Upper lobe of left lung (tissue), 6 donors: ENCODE measurements at regions not wholly inside any gene's neighbourhood (a gene's known extent, or its start where the extent isn't known, plus 50 kb on each side); places are given as distances from the start of the nearest gene placed in this dataset.

ENCODE experiments used
- ATAC-seq, 2 donors: fragments of 200-7000 bp; cut with Tn5 transposase; one replicate each; pipeline ENCODE4 v1.9.1; 2022; ENCODE audit warnings: mild to moderate bottlenecking in 2 of 2, moderate library complexity in 2 of 2; ENCODE audit not compliant: low FRiP score in 2 of 2
- DNase-seq, 2 donors: peaks; one replicate each; pipeline ENCODE4 v3.0.0-alpha.2; 2019 to 2020
- H3K27ac ChIP-seq, 4 donors: fragments of 200-600 bp; sonication (generic); one replicate each; pipeline ENCODE4 v1.5.1; 2016 to 2019
- H3K27me3 ChIP-seq, 4 donors: fragments of 200-600 bp; sonication (generic); one replicate each; pipeline ENCODE4 v1.5.1; 2017 to 2019
- H3K36me3 ChIP-seq, 4 donors: fragments of 200-600 bp; sonication (generic); one replicate each; pipeline ENCODE4 v1.5.1; 2016 to 2019
- H3K4me1 ChIP-seq, 4 donors: fragments of 200-600 bp; sonication (generic); one replicate each; pipeline ENCODE4 v1.5.1; 2018 to 2019
- H3K4me3 ChIP-seq, 4 donors: fragments of 200-600 bp; sonication (generic); one replicate each; pipeline ENCODE4 v1.5.1; 2017 to 2019; ENCODE audit warnings: mild to moderate bottlenecking in 2 of 4, moderate library complexity in 1 of 4
- H3K9me3 ChIP-seq, 4 donors: fragments of 200-600 bp; sonication (generic); one replicate each; pipeline ENCODE4 v1.5.1; 2018 to 2019
- EP300 ChIP-seq, 4 donors: sonication (generic); formaldehyde crosslinking; IDR thresholded peaks; one replicate each; pipeline ENCODE4 v1.5.1; 2017; ENCODE audit warnings: antibody characterized with exemption in 4 of 4, control low read depth in 2 of 4
- POLR2A ChIP-seq, 4 donors: fragments of 450-650 bp; IDR thresholded peaks; one replicate each; pipeline ENCODE4 v1.5.1; 2016 to 2017; ENCODE audit warnings: antibody characterized with exemption in 4 of 4, mild to moderate bottlenecking in 2 of 4
- POLR2AphosphoS5 ChIP-seq, 2 donors: sonication (generic); formaldehyde crosslinking; IDR thresholded peaks; one replicate each; pipeline ENCODE4 v1.5.1; 2017; ENCODE audit warnings: antibody characterized with exemption in 2 of 2
- WGBS, 2 donors: methylation state at CpG; one replicate each; pipeline ENCODE4 v1.1.5; 2017 to 2018; 5-methylcytosine and 5-hydroxymethylcytosine counted together
- TF ChIP-seq, protein P1 (sequence below), 6 experiments: fragments of 450-650 bp in 4 of 6; fragments of 200-600 bp in 2 of 6; sonication (generic) in 2 of 6; IDR thresholded peaks; one replicate each; pipeline ENCODE4 v1.5.1; 2016 to 2019; ENCODE audit warnings: antibody characterized with exemption in 6 of 6
- donor health status: DM: no; HTN: no; CAD: no; lungs with moderate emphysema.
- donor health status: DM: no; HTN: yes; CAD: no; lungs with severe emphysema.

DNA sequence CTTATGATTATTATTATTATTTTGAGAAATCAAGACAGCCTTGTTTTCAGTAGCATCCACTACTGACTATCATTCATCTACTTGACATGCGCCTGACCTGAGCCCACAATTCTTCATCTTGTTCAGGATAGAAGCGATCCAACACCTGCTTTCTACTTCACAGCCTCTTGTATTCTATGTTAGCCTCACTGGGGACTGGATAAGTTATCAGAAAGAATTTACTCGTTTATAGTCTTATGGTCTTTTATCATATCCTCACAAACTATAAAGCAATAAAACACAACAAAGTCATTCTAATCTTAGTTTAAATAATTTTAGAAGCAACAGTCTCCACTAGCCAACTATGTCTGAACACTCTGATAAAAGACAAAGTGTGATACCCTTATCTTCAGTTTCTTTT is 436.0 kb upstream of the ARGLU1 start:
- no peak for DNase-seq

DNA sequence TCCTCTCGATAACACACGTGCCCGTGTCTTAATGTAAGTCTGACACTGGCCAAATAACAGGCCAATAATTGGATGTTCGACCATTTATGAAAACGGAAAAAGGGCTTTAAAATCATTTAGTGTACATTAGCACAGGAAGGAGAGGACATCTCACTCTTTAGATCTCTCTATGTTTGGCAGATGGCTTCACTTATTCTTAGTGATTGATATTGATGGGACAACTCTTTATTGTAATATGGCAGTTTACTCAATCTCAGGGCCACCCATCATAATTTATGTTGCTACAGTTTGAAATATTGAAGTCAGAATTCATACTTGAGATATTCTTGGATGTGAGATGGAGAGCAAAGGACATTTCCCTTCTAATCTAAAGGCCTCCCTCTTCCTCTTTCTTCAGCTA is 430.7 kb upstream of the ARGLU1 start:
- Histone ChIP-seq H3K27me3 (no peaks in the 10 kb centered on the region), H3K36me3 (no peaks in the 10 kb centered on the region), H3K27ac (no peak overlapping the region), H3K4me1 (no peaks in the 10 kb centered on the region), H3K9me3 (no peaks in the 10 kb centered on the region), H3K4me3 (no peak overlapping the region)
- no peak for DNase-seq
- 78 to 88% methylated on average over 5 of the region's 5 CpGs for WGBS, 2 donors
- TF ChIP-seq POLR2AphosphoS5 (IDR thresholded peaks at IDR 0.05), result no peak
- TF ChIP-seq POLR2A (IDR thresholded peaks at IDR 0.05), result no peak
- TF ChIP-seq, protein P1, sequence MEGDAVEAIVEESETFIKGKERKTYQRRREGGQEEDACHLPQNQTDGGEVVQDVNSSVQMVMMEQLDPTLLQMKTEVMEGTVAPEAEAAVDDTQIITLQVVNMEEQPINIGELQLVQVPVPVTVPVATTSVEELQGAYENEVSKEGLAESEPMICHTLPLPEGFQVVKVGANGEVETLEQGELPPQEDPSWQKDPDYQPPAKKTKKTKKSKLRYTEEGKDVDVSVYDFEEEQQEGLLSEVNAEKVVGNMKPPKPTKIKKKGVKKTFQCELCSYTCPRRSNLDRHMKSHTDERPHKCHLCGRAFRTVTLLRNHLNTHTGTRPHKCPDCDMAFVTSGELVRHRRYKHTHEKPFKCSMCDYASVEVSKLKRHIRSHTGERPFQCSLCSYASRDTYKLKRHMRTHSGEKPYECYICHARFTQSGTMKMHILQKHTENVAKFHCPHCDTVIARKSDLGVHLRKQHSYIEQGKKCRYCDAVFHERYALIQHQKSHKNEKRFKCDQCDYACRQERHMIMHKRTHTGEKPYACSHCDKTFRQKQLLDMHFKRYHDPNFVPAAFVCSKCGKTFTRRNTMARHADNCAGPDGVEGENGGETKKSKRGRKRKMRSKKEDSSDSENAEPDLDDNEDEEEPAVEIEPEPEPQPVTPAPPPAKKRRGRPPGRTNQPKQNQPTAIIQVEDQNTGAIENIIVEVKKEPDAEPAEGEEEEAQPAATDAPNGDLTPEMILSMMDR (IDR thresholded peaks at IDR 0.05), result no peak
- TF ChIP-seq EP300 (IDR thresholded peaks at IDR 0.05), result no peak
- ATAC-seq, result no peak

More for the DNA sequence above, 436.0 kb upstream of the ARGLU1 start:
- Histone ChIP-seq H3K4me1 (no peaks in the 10 kb centered on the region), H3K27me3 (no peaks in the 10 kb centered on the region), H3K36me3 (no peaks in the 10 kb centered on the region), H3K27ac (no peak overlapping the region), H3K4me3 (no peak overlapping the region), H3K9me3 (no peaks in the 10 kb centered on the region)
- 55 to 66% methylated on average over 3 of the region's 3 CpGs for WGBS, 2 donors
- no peak for TF ChIP-seq POLR2A (IDR thresholded peaks at IDR 0.05)
- no peak for TF ChIP-seq EP300 (IDR thresholded peaks at IDR 0.05)
- TF ChIP-seq POLR2AphosphoS5 (IDR thresholded peaks at IDR 0.05), result no peak
- TF ChIP-seq, protein P1 (IDR thresholded peaks at IDR 0.05), result no peak
- no peak for ATAC-seq

DNA sequence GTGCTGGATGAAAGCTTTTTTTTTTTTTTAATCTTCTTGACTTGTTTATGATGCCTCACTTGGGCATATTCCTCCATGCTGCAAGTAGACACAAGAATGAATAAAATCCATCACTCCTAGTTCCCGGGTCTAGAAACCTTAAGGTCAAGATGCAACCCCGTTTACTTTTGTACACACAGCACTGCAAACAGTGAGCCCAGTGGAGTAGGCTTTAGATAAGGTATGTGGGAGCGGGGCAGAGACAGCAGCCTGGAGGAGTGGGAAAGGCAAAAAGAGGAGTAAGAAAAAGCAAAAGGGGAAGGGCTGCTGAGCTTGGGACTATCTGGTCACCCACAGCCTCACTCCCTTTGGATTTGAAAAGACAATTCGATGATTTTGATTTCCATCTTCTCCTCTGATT is 429.8 kb upstream of the ARGLU1 start:
- DNase-seq, result no peak

DNA sequence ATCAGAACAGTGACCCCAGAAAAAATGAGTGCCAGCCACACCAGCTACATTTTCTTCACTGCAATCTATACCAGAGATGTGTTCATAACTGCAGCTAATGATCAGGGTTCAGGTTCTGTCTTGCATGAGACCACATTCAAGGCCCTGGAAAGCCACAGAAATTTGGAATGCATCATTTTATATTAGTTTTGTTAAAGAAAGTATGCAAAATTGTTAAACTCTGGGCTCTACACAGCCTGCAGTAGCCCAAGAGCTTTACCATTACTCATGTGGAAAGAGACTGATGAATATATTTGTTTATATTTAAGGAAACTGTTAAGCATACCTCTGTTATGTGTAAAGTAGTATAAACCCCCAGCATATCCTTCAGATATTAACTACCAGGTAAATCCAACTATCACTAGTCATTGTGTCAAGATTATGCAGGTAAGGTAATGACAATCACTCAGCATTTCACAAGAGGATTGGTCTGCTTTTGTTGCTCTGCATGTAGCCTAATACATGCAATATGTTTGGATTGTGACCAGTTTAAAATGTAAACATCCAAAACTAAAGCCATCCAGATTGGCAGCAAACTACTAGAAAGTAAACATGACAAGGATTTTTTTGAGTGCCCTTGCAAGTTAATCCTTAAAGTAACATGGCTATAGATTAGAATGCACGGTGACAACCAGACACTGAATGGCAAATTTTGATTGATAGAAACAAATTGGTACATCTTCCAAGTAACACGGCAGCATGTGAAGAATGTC is 429.1 kb upstream of the ARGLU1 start:
- Histone ChIP-seq H3K36me3 (no peaks in the 10 kb centered on the region), H3K27me3 (no peaks in the 10 kb centered on the region), H3K27ac (no peak overlapping the region), H3K4me3 (no peak overlapping the region), H3K4me1 (no peaks in the 10 kb centered on the region), H3K9me3 (no peaks in the 10 kb centered on the region)
- TF ChIP-seq POLR2A (IDR thresholded peaks at IDR 0.05) (no peak), POLR2AphosphoS5 (IDR thresholded peaks at IDR 0.05) (no peak), EP300 (IDR thresholded peaks at IDR 0.05) (no peak)
- TF ChIP-seq, protein P1 (IDR thresholded peaks at IDR 0.05), result no peak
- DNase-seq, result no peak
- no peak for ATAC-seq
- WGBS, 2 donors, result 62 to 70% methylated on average over 2 of the region's 2 CpGs

More for the DNA sequence above, 429.8 kb upstream of the ARGLU1 start:
- no peak for ATAC-seq
- WGBS, 2 donors, result 64 to 80% methylated on average over 4 of the region's 4 CpGs
- Histone ChIP-seq H3K36me3 (no peaks in the 10 kb centered on the region), H3K27me3 (no peaks in the 10 kb centered on the region), H3K4me1 (no peaks in the 10 kb centered on the region), H3K9me3 (no peaks in the 10 kb centered on the region), H3K27ac (no peak overlapping the region), H3K4me3 (no peak overlapping the region)
- TF ChIP-seq EP300 (IDR thresholded peaks at IDR 0.05) (no peak), POLR2A (IDR thresholded peaks at IDR 0.05) (no peak), POLR2AphosphoS5 (IDR thresholded peaks at IDR 0.05) (no peak)
- TF ChIP-seq, protein P1 (IDR thresholded peaks at IDR 0.05), result no peak

DNA sequence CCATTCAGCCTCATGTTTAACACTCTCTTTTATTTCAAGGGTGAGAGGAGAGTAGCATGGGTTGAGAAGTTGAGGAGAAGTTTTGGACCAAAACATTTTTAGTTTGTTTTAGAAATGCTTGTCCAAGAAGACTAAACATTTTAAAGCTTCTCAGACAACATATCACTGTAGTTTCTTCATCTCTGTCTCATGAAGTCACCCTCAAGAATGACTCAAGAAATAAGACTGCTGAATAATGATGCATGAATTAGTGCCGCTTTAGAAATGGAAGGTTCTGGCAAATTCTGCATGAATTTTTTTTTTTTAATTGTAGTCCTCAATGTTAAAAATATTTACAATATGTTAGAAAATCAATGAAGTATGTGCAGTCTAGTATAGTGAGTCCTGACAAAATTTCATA is 422.7 kb upstream of the ARGLU1 start:
- Histone ChIP-seq H3K36me3 (no peaks in the 10 kb centered on the region), H3K27me3 (no peaks in the 10 kb centered on the region), H3K4me1 (peaks cover 0 to 4% (median 0%) of the 10 kb centered on the region in 4 donors), H3K9me3 (no peaks in the 10 kb centered on the region), H3K4me3 (no peak overlapping the region), H3K27ac (no peak overlapping the region)
- DNase-seq (no peak), ATAC-seq (no peak)
- TF ChIP-seq, protein P1 (IDR thresholded peaks at IDR 0.05), result no peak
- TF ChIP-seq POLR2AphosphoS5 (IDR thresholded peaks at IDR 0.05) (no peak), POLR2A (IDR thresholded peaks at IDR 0.05) (no peak)
- 89 to 94% methylated on average over 1 of the region's 1 CpG for WGBS, 2 donors
